Uterus (tissue), 3 donors: ENCODE measurements at regions not wholly inside any gene's neighbourhood (a gene's known extent, or its start where the extent isn't known, plus 50 kb on each side); places are given as distances from the start of the nearest gene placed in this dataset.

Experiments used
- DNase-seq, 2 donors: peaks; one replicate each; pipeline ENCODE4 v3.0.0-alpha.2; 2019 to 2020
- H3K27ac ChIP-seq, 2 donors: fragments of 200-600 bp; sonication (generic); 1 replicate in 1 of 2; 2 replicates in 1 of 2; pipeline ENCODE4 v1.5.1; 2016 to 2018
- H3K27me3 ChIP-seq, 2 donors: fragments of 200-600 bp; sonication (generic); one replicate each; pipeline ENCODE4 v1.5.1; 2018 to 2019; ENCODE audit warnings: control low read depth in 1 of 2
- H3K36me3 ChIP-seq, 2 donors: fragments of 200-600 bp; sonication (generic); one replicate each; pipeline ENCODE4 v1.5.1; 2019; ENCODE audit warnings: control low read depth in 1 of 2
- H3K4me1 ChIP-seq, 2 donors: fragments of 200-600 bp; sonication (generic); one replicate each; pipeline ENCODE4 v1.5.1; 2018 to 2019; ENCODE audit warnings: control low read depth in 1 of 2
- H3K4me3 ChIP-seq, 2 donors: fragments of 200-600 bp; sonication (generic); 1 replicate in 1 of 2; 2 replicates in 1 of 2; pipeline ENCODE4 v1.5.1; 2018 to 2019; ENCODE audit warnings: mild to moderate bottlenecking in 1 of 2
- H3K9me3 ChIP-seq, 2 donors: fragments of 200-600 bp; sonication (generic); one replicate each; pipeline ENCODE4 v1.5.1; 2019; ENCODE audit warnings: control low read depth in 1 of 2
- CTCF ChIP-seq, 4 experiments: fragments of 200-600 bp in 2 of 4; fragments of 450-650 bp in 2 of 4; sonication (generic) in 2 of 4; IDR thresholded peaks; one replicate each; pipeline ENCODE4 v1.5.1; 2016 to 2019; ENCODE audit warnings: antibody characterized with exemption in 4 of 4, mild to moderate bottlenecking in 2 of 4, moderate library complexity in 1 of 4
- POLR2A ChIP-seq, 2 donors: fragments of 450-650 bp; IDR thresholded peaks; one replicate each; pipeline ENCODE4 v1.6.1; 2016; ENCODE audit warnings: antibody characterized with exemption in 2 of 2, mild to moderate bottlenecking in 1 of 2, moderate library complexity in 1 of 2
- intact Hi-C: fragments of 100-400 bp; cut with DNase I; formaldehyde crosslinking; loops from one replicate; pipeline ENCODE4 v1.15.1; 2023; ENCODE audit warnings: low total_unique reads
- donor health status: DM: yes; HTN: yes; CAD: no.

- no peak overlapping the region for H3K4me3 ChIP-seq
- no peak overlapping the region for H3K27ac ChIP-seq
- H3K9me3 ChIP-seq: no peaks in the 10 kb centered on the region
- H3K4me1 ChIP-seq: no peaks in the 10 kb centered on the region
- intact Hi-C loops: no loop called here
- DNase-seq: no peak
- no peaks in the 10 kb centered on the region for H3K27me3 ChIP-seq
- TF ChIP-seq CTCF (IDR thresholded peaks at IDR 0.05) (no peak), POLR2A (IDR thresholded peaks at IDR 0.05) (no peak)
- no peaks in the 10 kb centered on the region for H3K36me3 ChIP-seq
Measured at GRCh38 chr2:4130651-4131050, 427.3 kb downstream of the DCDC2C start.

- no peak overlapping the region for H3K4me3 ChIP-seq
- DNase-seq: no peak
- H3K9me3 ChIP-seq: no peaks in the 10 kb centered on the region
- no peaks in the 10 kb centered on the region for H3K4me1 ChIP-seq
- intact Hi-C loops: no loop called here
- no peaks in the 10 kb centered on the region for H3K27me3 ChIP-seq
- no peak for TF ChIP-seq CTCF (IDR thresholded peaks at IDR 0.05)
- TF ChIP-seq POLR2A (IDR thresholded peaks at IDR 0.05): no peak
- H3K36me3 ChIP-seq: no peaks in the 10 kb centered on the region
- H3K27ac ChIP-seq: no peak overlapping the region
Measured at GRCh38 chr2:4134551-4135550, 431.5 kb downstream of the DCDC2C start.

GRCh38 chr2:4135765-4136164 lies 432.4 kb downstream of the DCDC2C start:
- H3K4me3 ChIP-seq: no peak overlapping the region
- H3K36me3 ChIP-seq: no peaks in the 10 kb centered on the region
- H3K9me3 ChIP-seq: no peaks in the 10 kb centered on the region
- DNase-seq: no peak
- intact Hi-C loops: no loop called here
- TF ChIP-seq POLR2A (IDR thresholded peaks at IDR 0.05): no peak
- no peak for TF ChIP-seq CTCF (IDR thresholded peaks at IDR 0.05)
- no peaks in the 10 kb centered on the region for H3K27me3 ChIP-seq
- H3K4me1 ChIP-seq: no peaks in the 10 kb centered on the region
- H3K27ac ChIP-seq: no peak overlapping the region

GRCh38 chr2:4139316-4139715 lies 435.9 kb downstream of the DCDC2C start:
- H3K9me3 ChIP-seq: no peaks in the 10 kb centered on the region
- no peak for TF ChIP-seq CTCF (IDR thresholded peaks at IDR 0.05)
- no peak for TF ChIP-seq POLR2A (IDR thresholded peaks at IDR 0.05)
- no peak overlapping the region for H3K4me3 ChIP-seq
- intact Hi-C loops: no loop called here
- H3K27me3 ChIP-seq: no peaks in the 10 kb centered on the region
- no peaks in the 10 kb centered on the region for H3K36me3 ChIP-seq
- no peak for DNase-seq
- H3K4me1 ChIP-seq: no peaks in the 10 kb centered on the region
- H3K27ac ChIP-seq: no peak overlapping the region

- intact Hi-C loops: no loop called here
- Histone ChIP-seq H3K9me3 (no peaks in the 10 kb centered on the region), H3K36me3 (no peaks in the 10 kb centered on the region), H3K4me3 (no peak overlapping the region), H3K27me3 (no peaks in the 10 kb centered on the region), H3K4me1 (no peaks in the 10 kb centered on the region), H3K27ac (no peak overlapping the region)
- DNase-seq: no peak
- no peak for TF ChIP-seq POLR2A (IDR thresholded peaks at IDR 0.05)
- no peak for TF ChIP-seq CTCF (IDR thresholded peaks at IDR 0.05)
Measured at GRCh38 chr2:4139731-4140130, 436.4 kb downstream of the DCDC2C start.
